HepG2 (cell line): ENCODE measurements at regions not wholly inside any gene's neighbourhood (a gene's known extent, or its start where the extent isn't known, plus 50 kb on each side); places are given as distances from the start of the nearest gene placed in this dataset.

Experiments used
- GATAD1 ChIP-seq: IDR thresholded peaks from 2 replicates; pipeline ENCODE4 v1.6.1; 2016; ENCODE audit warnings: missing genetic modification reagents, missing compliant biosample characterization
- HMGA1 ChIP-seq: sonication (generic); formaldehyde crosslinking; conservative IDR thresholded peaks from 2 replicates; pipeline ENCODE4 v1.4.0; 2020; ENCODE audit warnings: missing genetic modification reagents
- KLF13 ChIP-seq: sonication (generic); formaldehyde crosslinking; IDR thresholded peaks from 2 replicates; pipeline ENCODE4 v1.4.0; 2020; ENCODE audit warnings: mild to moderate bottlenecking, missing genetic modification reagents
- MAF1 ChIP-seq: sonication (generic); formaldehyde crosslinking; IDR thresholded peaks from 2 replicates; pipeline ENCODE4 v1.5.0; 2020; ENCODE audit warnings: missing genetic modification reagents, borderline replicate concordance
- MED1 ChIP-seq: sonication (generic); formaldehyde crosslinking; IDR thresholded peaks from 2 replicates; pipeline ENCODE4 v1.4.0; 2020; ENCODE audit warnings: missing genetic modification reagents
- RFXAP ChIP-seq: sonication (generic); formaldehyde crosslinking; IDR thresholded peaks from 2 replicates; pipeline ENCODE4 v1.4.0; 2020; ENCODE audit warnings: missing genetic modification reagents, borderline replicate concordance
- SMARCC2 ChIP-seq: fragments of 450-650 bp; IDR thresholded peaks from 2 replicates; pipeline ENCODE4 v1.6.1; 2017; ENCODE audit warnings: antibody characterized with exemption, mild to moderate bottlenecking
- TF ChIP-seq, protein P1 (sequence below): sonication (generic); formaldehyde crosslinking; IDR thresholded peaks from 2 replicates; pipeline ENCODE4 v1.9.0; 2021; ENCODE audit warnings: mild to moderate bottlenecking, missing genetic modification reagents
- TF ChIP-seq, protein P2 (sequence below): sonication (generic); formaldehyde crosslinking; IDR thresholded peaks from 2 replicates; pipeline ENCODE4 v1.4.0; 2020; ENCODE audit warnings: mild to moderate bottlenecking, low read depth, missing genetic modification reagents

DNA sequence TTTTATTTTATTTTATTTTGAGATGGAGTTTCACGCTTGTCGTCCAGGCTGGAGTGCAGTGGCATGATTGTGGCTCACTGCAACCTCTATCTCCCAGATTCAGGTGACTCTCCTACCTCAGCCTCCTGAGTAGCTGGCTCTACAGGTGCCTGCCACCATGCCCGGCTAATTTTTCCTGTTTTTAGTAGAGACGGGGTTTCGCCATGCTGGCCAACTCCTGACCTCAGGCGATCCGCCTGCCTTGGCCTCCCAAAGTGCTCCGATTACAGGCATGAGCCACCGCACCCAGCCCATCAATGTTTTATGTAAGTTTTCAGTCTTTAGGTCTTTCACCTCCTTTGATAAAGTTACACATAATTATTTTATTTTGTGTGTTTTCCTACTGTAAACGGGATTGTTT is 154.6 kb downstream of the COPRS start (continued):
- TF ChIP-seq, protein P1, sequence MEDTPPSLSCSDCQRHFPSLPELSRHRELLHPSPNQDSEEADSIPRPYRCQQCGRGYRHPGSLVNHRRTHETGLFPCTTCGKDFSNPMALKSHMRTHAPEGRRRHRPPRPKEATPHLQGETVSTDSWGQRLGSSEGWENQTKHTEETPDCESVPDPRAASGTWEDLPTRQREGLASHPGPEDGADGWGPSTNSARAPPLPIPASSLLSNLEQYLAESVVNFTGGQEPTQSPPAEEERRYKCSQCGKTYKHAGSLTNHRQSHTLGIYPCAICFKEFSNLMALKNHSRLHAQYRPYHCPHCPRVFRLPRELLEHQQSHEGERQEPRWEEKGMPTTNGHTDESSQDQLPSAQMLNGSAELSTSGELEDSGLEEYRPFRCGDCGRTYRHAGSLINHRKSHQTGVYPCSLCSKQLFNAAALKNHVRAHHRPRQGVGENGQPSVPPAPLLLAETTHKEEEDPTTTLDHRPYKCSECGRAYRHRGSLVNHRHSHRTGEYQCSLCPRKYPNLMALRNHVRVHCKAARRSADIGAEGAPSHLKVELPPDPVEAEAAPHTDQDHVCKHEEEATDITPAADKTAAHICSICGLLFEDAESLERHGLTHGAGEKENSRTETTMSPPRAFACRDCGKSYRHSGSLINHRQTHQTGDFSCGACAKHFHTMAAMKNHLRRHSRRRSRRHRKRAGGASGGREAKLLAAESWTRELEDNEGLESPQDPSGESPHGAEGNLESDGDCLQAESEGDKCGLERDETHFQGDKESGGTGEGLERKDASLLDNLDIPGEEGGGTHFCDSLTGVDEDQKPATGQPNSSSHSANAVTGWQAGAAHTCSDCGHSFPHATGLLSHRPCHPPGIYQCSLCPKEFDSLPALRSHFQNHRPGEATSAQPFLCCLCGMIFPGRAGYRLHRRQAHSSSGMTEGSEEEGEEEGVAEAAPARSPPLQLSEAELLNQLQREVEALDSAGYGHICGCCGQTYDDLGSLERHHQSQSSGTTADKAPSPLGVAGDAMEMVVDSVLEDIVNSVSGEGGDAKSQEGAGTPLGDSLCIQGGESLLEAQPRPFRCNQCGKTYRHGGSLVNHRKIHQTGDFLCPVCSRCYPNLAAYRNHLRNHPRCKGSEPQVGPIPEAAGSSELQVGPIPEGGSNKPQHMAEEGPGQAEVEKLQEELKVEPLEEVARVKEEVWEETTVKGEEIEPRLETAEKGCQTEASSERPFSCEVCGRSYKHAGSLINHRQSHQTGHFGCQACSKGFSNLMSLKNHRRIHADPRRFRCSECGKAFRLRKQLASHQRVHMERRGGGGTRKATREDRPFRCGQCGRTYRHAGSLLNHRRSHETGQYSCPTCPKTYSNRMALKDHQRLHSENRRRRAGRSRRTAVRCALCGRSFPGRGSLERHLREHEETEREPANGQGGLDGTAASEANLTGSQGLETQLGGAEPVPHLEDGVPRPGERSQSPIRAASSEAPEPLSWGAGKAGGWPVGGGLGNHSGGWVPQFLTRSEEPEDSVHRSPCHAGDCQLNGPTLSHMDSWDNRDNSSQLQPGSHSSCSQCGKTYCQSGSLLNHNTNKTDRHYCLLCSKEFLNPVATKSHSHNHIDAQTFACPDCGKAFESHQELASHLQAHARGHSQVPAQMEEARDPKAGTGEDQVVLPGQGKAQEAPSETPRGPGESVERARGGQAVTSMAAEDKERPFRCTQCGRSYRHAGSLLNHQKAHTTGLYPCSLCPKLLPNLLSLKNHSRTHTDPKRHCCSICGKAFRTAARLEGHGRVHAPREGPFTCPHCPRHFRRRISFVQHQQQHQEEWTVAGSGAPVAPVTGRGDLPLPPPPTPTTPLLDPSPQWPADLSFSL (CRISPR knock-in tag) = no peak
- TF ChIP-seq MAF1 (CRISPR knock-in tag) (no peak), HMGA1 (no peak), SMARCC2 (no peak), RFXAP (CRISPR knock-in tag) (no peak), MED1 (CRISPR knock-in tag) (no peak), GATAD1 (CRISPR knock-in tag) (no peak), KLF13 (CRISPR knock-in tag) (no peak)
- TF ChIP-seq, protein P2, sequence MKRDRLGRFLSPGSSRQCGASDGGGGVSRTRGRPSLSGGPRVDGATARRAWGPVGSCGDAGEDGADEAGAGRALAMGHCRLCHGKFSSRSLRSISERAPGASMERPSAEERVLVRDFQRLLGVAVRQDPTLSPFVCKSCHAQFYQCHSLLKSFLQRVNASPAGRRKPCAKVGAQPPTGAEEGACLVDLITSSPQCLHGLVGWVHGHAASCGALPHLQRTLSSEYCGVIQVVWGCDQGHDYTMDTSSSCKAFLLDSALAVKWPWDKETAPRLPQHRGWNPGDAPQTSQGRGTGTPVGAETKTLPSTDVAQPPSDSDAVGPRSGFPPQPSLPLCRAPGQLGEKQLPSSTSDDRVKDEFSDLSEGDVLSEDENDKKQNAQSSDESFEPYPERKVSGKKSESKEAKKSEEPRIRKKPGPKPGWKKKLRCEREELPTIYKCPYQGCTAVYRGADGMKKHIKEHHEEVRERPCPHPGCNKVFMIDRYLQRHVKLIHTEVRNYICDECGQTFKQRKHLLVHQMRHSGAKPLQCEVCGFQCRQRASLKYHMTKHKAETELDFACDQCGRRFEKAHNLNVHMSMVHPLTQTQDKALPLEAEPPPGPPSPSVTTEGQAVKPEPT (CRISPR knock-in tag) = no peak
